DOHH2 (cell line): ENCODE measurements at regions not wholly inside any gene's neighbourhood (a gene's known extent, or its start where the extent isn't known, plus 50 kb on each side); places are given as distances from the start of the nearest gene placed in this dataset.

Source experiments
- H3F3A ChIP-seq: fragments of 200-600 bp; sonication (generic), shearing (Covaris generic); 2 replicates; pipeline ENCODE4 v1.6.0; 2016; ENCODE audit warnings: antibody characterized with exemption, mild to moderate bottlenecking; ENCODE audit not compliant: control insufficient read depth, insufficient read depth
- H3K27ac ChIP-seq: fragments of 200-600 bp; sonication (generic); 2 replicates; pipeline ENCODE4 v1.5.1; 2014; ENCODE audit warnings: low read depth, mild to moderate bottlenecking, low read length, moderate library complexity
- H3K27me3 ChIP-seq: fragments of 200-600 bp; sonication (generic); 2 replicates; pipeline ENCODE4 v1.6.1; 2014; ENCODE audit warnings: mild to moderate bottlenecking, low read length, mixed read lengths; ENCODE audit not compliant: control insufficient read depth
- H3K36me3 ChIP-seq: fragments of 200-600 bp; sonication (generic); 2 replicates; pipeline ENCODE4 v1.6.1; 2014; ENCODE audit warnings: mild to moderate bottlenecking, low read length, moderate library complexity, mixed read lengths; ENCODE audit not compliant: control insufficient read depth
- H3K4me1 ChIP-seq: fragments of 200-600 bp; sonication (generic); 2 replicates; pipeline ENCODE4 v1.6.1; 2014; ENCODE audit warnings: mild to moderate bottlenecking, low read length, mixed read lengths; ENCODE audit not compliant: control insufficient read depth
- H3K4me2 ChIP-seq: fragments of 200-600 bp; sonication (generic); 2 replicates; pipeline ENCODE4 v1.6.0; 2014; ENCODE audit warnings: mild to moderate bottlenecking, low read length, moderate library complexity
- H3K4me3 ChIP-seq: fragments of 200-600 bp; sonication (generic); 2 replicates; pipeline ENCODE4 v1.5.1; 2014; ENCODE audit warnings: mild to moderate bottlenecking, low read length, mixed read lengths
- H3K79me2 ChIP-seq: fragments of 200-600 bp; sonication (generic); 2 replicates; pipeline ENCODE4 v1.6.1; 2014; ENCODE audit warnings: mild to moderate bottlenecking, low read length, mixed read lengths; ENCODE audit not compliant: control insufficient read depth
- H3K9me2 ChIP-seq: fragments of 200-600 bp; sonication (generic); replicated peaks from 2 replicates; pipeline ENCODE4 v1.6.1; 2014; ENCODE audit warnings: mild to moderate bottlenecking, low read length, mixed read lengths; ENCODE audit not compliant: control insufficient read depth
- H3K9me3 ChIP-seq: fragments of 200-600 bp; sonication (generic); 2 replicates; pipeline ENCODE4 v1.6.1; 2014; ENCODE audit warnings: antibody characterized with exemption, low read length, mixed read lengths; ENCODE audit not compliant: control insufficient read depth, insufficient read depth
- H4K20me1 ChIP-seq: fragments of 200-600 bp; sonication (generic); 2 replicates; pipeline ENCODE4 v1.6.0; 2014; ENCODE audit warnings: low read depth, mild to moderate bottlenecking, antibody characterized with exemption, low read length, moderate library complexity; ENCODE audit not compliant: control insufficient read depth, insufficient read depth
- CTCF ChIP-seq: fragments of 200-600 bp; sonication (generic); IDR thresholded peaks from one replicate; pipeline ENCODE4 v1.5.1; 2014; ENCODE audit warnings: antibody characterized with exemption, mild to moderate bottlenecking, low read depth, low read length; ENCODE audit not compliant: poor library complexity, severe bottlenecking
- EZH2phosphoT487 ChIP-seq: fragments of 200-600 bp; sonication (generic); IDR thresholded peaks from 2 replicates; pipeline ENCODE4 v1.6.1; 2017; ENCODE audit warnings: borderline replicate concordance, mild to moderate bottlenecking, antibody characterized with exemption, low read length, moderate library complexity, mixed read lengths

- Histone ChIP-seq H3K27me3 (peaks cover 9% of the 10 kb centered on the region; the same call in 1 of the 2 replicates), H3K4me2 (no peak overlapping the region), H3K79me2 (no peaks in the 10 kb centered on the region), H3F3A (no peaks in the 10 kb centered on the region), H3K9me2 (no peaks in the 10 kb centered on the region), H4K20me1 (no peaks in the 10 kb centered on the region), H3K9me3 (no peaks in the 10 kb centered on the region), H3K4me1 (no peaks in the 10 kb centered on the region), H3K4me3 (no peak overlapping the region), H3K27ac (no peak overlapping the region), H3K36me3 (no peaks in the 10 kb centered on the region)
- no peak for TF ChIP-seq EZH2phosphoT487
- no peak for TF ChIP-seq CTCF
These were observed 100.1 kb upstream of the TPM1 start for GRCh38 chr15:62942428-62942827.

DNA sequence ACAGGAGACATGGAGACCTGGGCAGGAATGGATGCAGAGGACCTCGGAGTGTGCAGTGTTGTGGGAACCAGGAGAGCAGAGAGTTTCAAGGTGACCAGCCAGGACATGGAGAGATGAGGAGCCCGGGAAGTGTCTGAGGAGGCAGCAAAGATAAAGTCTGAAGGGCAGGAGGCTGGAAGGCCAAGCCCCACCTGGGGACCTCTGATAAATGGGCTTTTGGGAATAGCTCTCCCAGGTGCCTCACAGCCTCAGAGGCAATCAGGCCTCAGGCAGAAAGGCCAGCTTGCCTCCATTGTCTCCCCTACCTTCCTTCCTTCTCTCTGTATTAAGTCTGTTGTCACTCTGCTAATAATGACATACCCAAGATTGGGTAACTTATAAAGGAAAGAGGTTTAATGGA lies 97.5 kb upstream of the TPM1 start:
- Histone ChIP-seq H3K9me2 (no peaks in the 10 kb centered on the region), H3K79me2 (no peaks in the 10 kb centered on the region), H3K9me3 (no peaks in the 10 kb centered on the region), H3K4me2 (no peak overlapping the region), H3K27ac (no peak overlapping the region), H3K4me3 (no peak overlapping the region), H3F3A (no peaks in the 10 kb centered on the region), H3K36me3 (no peaks in the 10 kb centered on the region), H3K27me3 (no peaks in the 10 kb centered on the region), H3K4me1 (no peaks in the 10 kb centered on the region), H4K20me1 (no peaks in the 10 kb centered on the region)
- TF ChIP-seq CTCF (no peak), EZH2phosphoT487 (no peak)

DNA sequence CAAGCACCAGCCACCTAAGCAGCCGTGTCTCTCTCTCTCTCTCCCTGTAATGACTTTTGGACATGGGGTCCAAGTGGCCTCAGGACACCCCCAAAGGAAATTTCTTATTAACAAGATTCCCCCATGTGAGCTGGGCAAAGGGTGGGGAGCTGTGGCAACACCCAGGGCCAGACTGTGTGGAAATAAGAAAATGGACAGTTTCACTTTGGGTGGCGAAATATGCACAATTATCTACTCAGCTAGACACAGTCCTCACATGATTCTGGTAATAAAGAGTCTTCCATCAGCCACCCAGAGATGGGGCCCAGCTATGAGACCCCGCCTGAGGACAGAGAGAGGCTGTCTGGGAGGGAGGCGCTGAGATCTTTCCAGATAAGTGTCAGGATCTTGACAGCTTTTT lies 96.8 kb upstream of the TPM1 start:
- H3K9me3 ChIP-seq = no peaks in the 10 kb centered on the region
- no peak overlapping the region for H3K4me2 ChIP-seq
- H3K27ac ChIP-seq = no peak overlapping the region
- H3K9me2 ChIP-seq = no peaks in the 10 kb centered on the region
- H4K20me1 ChIP-seq = no peaks in the 10 kb centered on the region
- H3K4me3 ChIP-seq = no peak overlapping the region
- H3K36me3 ChIP-seq = no peaks in the 10 kb centered on the region
- H3F3A ChIP-seq = no peaks in the 10 kb centered on the region
- no peaks in the 10 kb centered on the region for H3K79me2 ChIP-seq
- H3K4me1 ChIP-seq = no peaks in the 10 kb centered on the region
- TF ChIP-seq EZH2phosphoT487 = no peak
- no peak for TF ChIP-seq CTCF
- no peaks in the 10 kb centered on the region for H3K27me3 ChIP-seq

GRCh38 chr15:62946940-62947339 lies 95.6 kb upstream of the TPM1 start:
- no peaks in the 10 kb centered on the region for H3K9me2 ChIP-seq
- H4K20me1 ChIP-seq = no peaks in the 10 kb centered on the region
- TF ChIP-seq EZH2phosphoT487 = no peak
- TF ChIP-seq CTCF = no peak
- H3K27ac ChIP-seq = no peak overlapping the region
- no peaks in the 10 kb centered on the region for H3K36me3 ChIP-seq
- no peaks in the 10 kb centered on the region for H3K9me3 ChIP-seq
- no peaks in the 10 kb centered on the region for H3K79me2 ChIP-seq
- H3K4me1 ChIP-seq = no peaks in the 10 kb centered on the region
- H3K4me2 ChIP-seq = no peak overlapping the region
- H3F3A ChIP-seq = no peaks in the 10 kb centered on the region
- H3K27me3 ChIP-seq = no peaks in the 10 kb centered on the region
- H3K4me3 ChIP-seq = no peak overlapping the region
